ENCODE measurements at regions not wholly inside any gene's neighbourhood (a gene's known extent, or its start where the extent isn't known, plus 50 kb on each side); places are given as distances from the start of the nearest gene placed in this dataset.

DNA sequence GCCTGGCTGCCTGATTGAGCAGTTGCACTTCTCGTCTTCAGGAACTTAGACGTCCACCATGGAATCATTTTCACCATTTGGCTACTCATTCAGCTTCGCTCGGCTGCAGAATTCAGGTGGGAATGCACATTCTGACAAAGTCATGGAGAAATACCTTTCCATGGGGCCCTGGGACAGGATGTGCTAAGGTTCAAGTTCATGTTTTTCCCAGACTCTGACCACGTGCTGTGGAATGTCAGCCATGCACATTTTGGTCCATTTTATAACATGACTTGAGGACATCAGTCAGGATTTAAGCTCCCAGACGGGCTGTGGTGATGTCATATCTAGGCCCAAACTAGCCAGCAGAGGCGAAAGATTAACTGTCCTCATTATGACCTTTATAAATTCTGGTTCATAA, 205.3 kb downstream of the TBXT start:
- no peak for TF ChIP-seq HDGF (IDR thresholded peaks at IDR 0.05; ENCODE audit: borderline replicate concordance)
- no peak for TF ChIP-seq NFRKB (IDR thresholded peaks at IDR 0.05)
- TF ChIP-seq, protein P1, sequence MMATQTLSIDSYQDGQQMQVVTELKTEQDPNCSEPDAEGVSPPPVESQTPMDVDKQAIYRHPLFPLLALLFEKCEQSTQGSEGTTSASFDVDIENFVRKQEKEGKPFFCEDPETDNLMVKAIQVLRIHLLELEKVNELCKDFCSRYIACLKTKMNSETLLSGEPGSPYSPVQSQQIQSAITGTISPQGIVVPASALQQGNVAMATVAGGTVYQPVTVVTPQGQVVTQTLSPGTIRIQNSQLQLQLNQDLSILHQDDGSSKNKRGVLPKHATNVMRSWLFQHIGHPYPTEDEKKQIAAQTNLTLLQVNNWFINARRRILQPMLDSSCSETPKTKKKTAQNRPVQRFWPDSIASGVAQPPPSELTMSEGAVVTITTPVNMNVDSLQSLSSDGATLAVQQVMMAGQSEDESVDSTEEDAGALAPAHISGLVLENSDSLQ (IDR thresholded peaks at IDR 0.05), result no peak
- no peak for TF ChIP-seq ELF4 (IDR thresholded peaks at IDR 0.05)
- TF ChIP-seq BHLHE40 (IDR thresholded peaks at IDR 0.05; ENCODE audit: borderline replicate concordance), result no peak
- TF ChIP-seq CTBP1 (IDR thresholded peaks at IDR 0.05; ENCODE audit: borderline replicate concordance), result no peak
- no peak for TF ChIP-seq FOXK2 (IDR thresholded peaks at IDR 0.05)
- no peak for TF ChIP-seq FOXA1 (IDR thresholded peaks at IDR 0.05)
- TF ChIP-seq TARDBP (IDR thresholded peaks at IDR 0.05), result no peak
- POLR2A ChIA-PET, result no interaction called here
- CTCF ChIA-PET, result no interaction called here
- no peak for DNase-seq (ENCODE audit: extremely low spot score)

DNA sequence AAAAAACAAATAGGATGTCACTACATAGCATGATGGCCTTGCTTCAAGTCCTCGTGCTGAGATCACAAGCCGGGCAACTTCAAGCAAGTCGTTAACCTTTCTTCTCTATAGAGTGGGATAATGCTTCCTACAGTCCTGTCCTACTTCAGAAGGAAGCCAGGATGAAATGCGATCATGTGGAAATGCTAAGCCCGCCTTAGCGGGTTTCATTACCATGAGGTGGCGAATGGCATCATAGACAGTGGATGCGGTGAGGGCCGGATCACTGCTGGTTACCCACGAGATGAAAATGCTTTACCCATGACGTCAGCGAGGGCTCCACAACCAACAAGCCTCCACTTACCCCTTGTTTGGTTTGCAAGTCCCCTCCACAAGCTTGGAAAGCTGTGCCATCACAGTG, 206.4 kb downstream of the TBXT start:
- no peak for DNase-seq (ENCODE audit: extremely low spot score)
- POLR2A ChIA-PET, result no interaction called here
- CTCF ChIA-PET, result no interaction called here
- TF ChIP-seq FOXM1 (IDR thresholded peaks at IDR 0.05; ENCODE audit: borderline replicate concordance) (no peak), SUZ12 (IDR thresholded peaks at IDR 0.05) (no peak), CTBP1 (IDR thresholded peaks at IDR 0.05; ENCODE audit: borderline replicate concordance) (no peak), LEF1 (IDR thresholded peaks at IDR 0.05; ENCODE audit: borderline replicate concordance) (no peak), BHLHE40 (IDR thresholded peaks at IDR 0.05; ENCODE audit: borderline replicate concordance) (no peak), ZNF384 (IDR thresholded peaks at IDR 0.05) (no peak), ELF4 (IDR thresholded peaks at IDR 0.05) (no peak), FOXA1 (IDR thresholded peaks at IDR 0.05) (no peak), FOXK2 (IDR thresholded peaks at IDR 0.05) (no peak), HDGF (IDR thresholded peaks at IDR 0.05; ENCODE audit: borderline replicate concordance) (no peak), TARDBP (IDR thresholded peaks at IDR 0.05) (no peak), SP1 (IDR thresholded peaks at IDR 0.05) (no peak), L3MBTL2 (conservative IDR thresholded peaks at IDR 0.05) (no peak), NFRKB (IDR thresholded peaks at IDR 0.05) (no peak), ARNT (IDR thresholded peaks at IDR 0.05) (no peak)
- TF ChIP-seq, protein P1 (IDR thresholded peaks at IDR 0.05), result no peak

DNA sequence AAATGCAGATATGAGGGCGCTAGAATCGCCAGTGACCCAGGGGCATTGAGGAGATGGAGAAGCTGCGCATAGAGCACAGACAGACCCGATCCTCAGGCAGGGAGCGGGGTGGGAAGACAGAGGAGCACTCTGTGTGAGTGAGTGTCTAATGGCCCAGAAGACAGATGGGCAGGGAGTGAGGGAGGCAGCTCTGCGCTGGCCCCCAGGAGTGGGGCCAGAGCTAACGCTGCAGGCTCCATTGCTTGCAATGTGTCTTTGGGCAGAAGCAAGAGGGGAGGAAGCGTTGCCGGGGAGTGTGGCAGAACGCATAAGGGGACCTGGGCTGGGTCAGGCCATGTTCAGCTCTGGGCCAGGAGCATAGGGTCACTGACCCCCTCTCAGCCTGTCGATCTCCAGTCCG, 207.0 kb downstream of the TBXT start:
- DNase-seq (ENCODE audit: extremely low spot score), result no peak
- ChIA-PET POLR2A (no interaction called here), CTCF (no interaction called here)
- TF ChIP-seq SUZ12 (IDR thresholded peaks at IDR 0.05) (no peak), TARDBP (IDR thresholded peaks at IDR 0.05) (no peak), FOXM1 (IDR thresholded peaks at IDR 0.05; ENCODE audit: borderline replicate concordance) (no peak), FOXA1 (IDR thresholded peaks at IDR 0.05) (no peak), BHLHE40 (IDR thresholded peaks at IDR 0.05; ENCODE audit: borderline replicate concordance) (no peak), FOXK2 (IDR thresholded peaks at IDR 0.05) (no peak), CTBP1 (IDR thresholded peaks at IDR 0.05; ENCODE audit: borderline replicate concordance) (no peak), ZNF384 (IDR thresholded peaks at IDR 0.05) (no peak), NFRKB (IDR thresholded peaks at IDR 0.05) (no peak), HDGF (IDR thresholded peaks at IDR 0.05; ENCODE audit: borderline replicate concordance) (no peak), LEF1 (IDR thresholded peaks at IDR 0.05; ENCODE audit: borderline replicate concordance) (no peak), L3MBTL2 (conservative IDR thresholded peaks at IDR 0.05) (no peak), SP1 (IDR thresholded peaks at IDR 0.05) (no peak), ARNT (IDR thresholded peaks at IDR 0.05) (no peak), ELF4 (IDR thresholded peaks at IDR 0.05) (no peak)
- TF ChIP-seq, protein P1 (IDR thresholded peaks at IDR 0.05), result no peak

DNA sequence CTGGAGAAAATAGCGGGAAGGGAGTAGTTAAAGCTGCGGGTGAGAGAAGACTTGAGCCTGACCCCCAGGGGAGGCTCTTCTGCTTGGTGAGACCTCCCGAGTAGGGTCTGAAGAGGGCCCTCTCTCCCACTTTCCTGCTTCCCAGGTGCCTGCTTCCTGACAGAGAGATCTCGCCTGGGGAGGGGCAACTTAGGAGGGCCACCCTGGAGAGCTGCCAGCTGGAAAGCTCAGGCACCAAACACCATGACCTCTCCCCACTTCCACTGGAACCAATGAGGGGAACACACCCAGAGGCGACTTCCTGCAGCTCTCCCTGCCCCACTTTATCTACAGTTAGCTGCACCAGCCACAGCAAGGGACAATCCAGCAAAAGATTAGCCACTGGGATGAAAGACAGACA, 208.0 kb downstream of the TBXT start:
- TF ChIP-seq FOXK2 (IDR thresholded peaks at IDR 0.05), result no peak
- no peak for TF ChIP-seq HDGF (IDR thresholded peaks at IDR 0.05; ENCODE audit: borderline replicate concordance)
- TF ChIP-seq CTBP1 (IDR thresholded peaks at IDR 0.05; ENCODE audit: borderline replicate concordance), result no peak
- TF ChIP-seq FOXM1 (IDR thresholded peaks at IDR 0.05; ENCODE audit: borderline replicate concordance), result no peak
- no peak for TF ChIP-seq FOXA1 (IDR thresholded peaks at IDR 0.05)
- TF ChIP-seq ZNF384 (IDR thresholded peaks at IDR 0.05), result no peak
- POLR2A ChIA-PET, result no interaction called here
- CTCF ChIA-PET, result no interaction called here
- DNase-seq (ENCODE audit: extremely low spot score), result no peak

DNA sequence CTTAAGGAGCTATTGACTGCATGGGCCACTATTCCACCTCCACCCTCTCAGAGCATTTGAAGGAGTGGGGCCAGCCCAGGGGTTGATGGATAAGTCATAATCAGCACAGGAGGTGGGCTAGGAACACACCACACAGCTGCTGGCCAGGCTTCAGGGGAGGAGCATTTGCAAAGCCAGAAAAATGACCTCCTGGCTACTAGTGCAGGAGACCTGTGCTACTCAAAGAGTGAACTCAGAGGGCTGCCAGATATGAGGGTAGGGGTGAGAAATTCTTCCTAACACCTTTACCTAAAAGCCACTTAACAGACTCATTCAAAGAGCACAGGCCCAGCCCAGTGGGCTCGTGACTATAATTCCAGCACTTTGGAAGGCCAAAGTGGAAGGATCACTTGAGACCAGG, 210.8 kb downstream of the TBXT start:
- ChIA-PET CTCF (no interaction called here), POLR2A (interaction anchor here (0.6 kb wide), 1 partner anchor 491 kb away, joined by 3 read pairs; no protein-coding TSS in a partner anchor)
- TF ChIP-seq SP1 (IDR thresholded peaks at IDR 0.05) (no peak), ZNF384 (IDR thresholded peaks at IDR 0.05) (no peak), ARNT (IDR thresholded peaks at IDR 0.05) (no peak), FOXK2 (IDR thresholded peaks at IDR 0.05) (no peak), SUZ12 (IDR thresholded peaks at IDR 0.05) (no peak), FOXM1 (IDR thresholded peaks at IDR 0.05; ENCODE audit: borderline replicate concordance) (no peak), TARDBP (IDR thresholded peaks at IDR 0.05) (no peak), ELF4 (IDR thresholded peaks at IDR 0.05) (no peak), L3MBTL2 (conservative IDR thresholded peaks at IDR 0.05) (no peak), BHLHE40 (IDR thresholded peaks at IDR 0.05; ENCODE audit: borderline replicate concordance) (no peak), HDGF (IDR thresholded peaks at IDR 0.05; ENCODE audit: borderline replicate concordance) (no peak)
- no peak for DNase-seq (ENCODE audit: extremely low spot score)

DNA sequence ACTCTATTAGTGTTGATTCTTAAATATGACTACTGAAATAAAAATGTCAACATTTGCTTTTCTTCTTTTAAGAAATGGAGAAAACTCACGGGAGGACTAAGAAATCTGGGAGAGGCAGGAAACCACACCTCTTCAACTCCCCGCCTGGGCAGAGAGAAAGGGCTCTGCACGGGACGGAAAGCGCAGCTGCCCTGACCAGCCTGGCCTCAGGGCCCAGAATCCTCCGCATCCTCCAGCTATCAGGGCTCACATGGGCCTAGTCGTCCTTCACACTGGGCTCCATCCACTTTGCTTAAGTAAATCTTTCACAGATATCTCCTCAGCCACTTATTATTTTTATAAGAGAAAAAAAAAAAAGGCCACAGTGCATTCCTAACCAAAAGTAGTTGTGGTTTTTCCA, 215.1 kb downstream of the TBXT start:
- no peak for DNase-seq (ENCODE audit: extremely low spot score)
- ChIA-PET CTCF (no interaction called here), POLR2A (no interaction called here)
- TF ChIP-seq SP1 (IDR thresholded peaks at IDR 0.05) (no peak), LEF1 (IDR thresholded peaks at IDR 0.05; ENCODE audit: borderline replicate concordance) (no peak), NFRKB (IDR thresholded peaks at IDR 0.05) (no peak), ZNF384 (IDR thresholded peaks at IDR 0.05) (no peak)

All from HEK293T (cell line).